ENCODE measurements at regions not wholly inside any gene's neighbourhood (a gene's known extent, or its start where the extent isn't known, plus 50 kb on each side); places are given as distances from the start of the nearest gene placed in this dataset.

DNA sequence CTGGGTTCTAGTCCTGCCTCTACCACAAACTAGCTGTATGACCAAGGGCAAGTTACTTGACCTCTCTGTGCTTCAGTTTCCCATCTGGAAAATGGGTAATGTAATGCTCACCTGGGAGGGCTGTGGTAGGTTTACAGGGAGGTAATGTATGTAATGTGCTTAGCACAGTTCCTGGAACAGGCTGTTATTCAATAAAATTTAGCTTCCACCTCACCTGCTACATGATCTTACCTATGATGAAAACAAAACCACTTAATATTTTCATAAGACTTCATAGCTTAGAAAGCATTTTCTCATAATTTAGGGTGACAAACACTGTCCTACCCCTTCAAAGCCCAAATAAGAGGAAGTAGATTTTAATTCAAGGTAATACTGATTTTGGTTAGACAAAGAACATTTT is 530.6 kb downstream of the FUT8 start:
- no peak overlapping the region for H3K9ac ChIP-seq (ENCODE audit: low read length)
- no peaks in the 10 kb centered on the region for H3F3A ChIP-seq (ENCODE audit: insufficient read depth, low read length)
- no peak overlapping the region for H3K27ac ChIP-seq (ENCODE audit: low read length)
- no peak overlapping the region for H3K4me2 ChIP-seq (ENCODE audit: low read depth, low read length)
- H3K79me2 ChIP-seq (ENCODE audit: low read length), result no peaks in the 10 kb centered on the region
- no peaks in the 10 kb centered on the region for H3K4me1 ChIP-seq (ENCODE audit: low read length)
- no peaks in the 10 kb centered on the region for H3K9me2 ChIP-seq (replicated peaks; ENCODE audit: insufficient read depth, low read length)
- H4K20me1 ChIP-seq (ENCODE audit: insufficient read depth, low read length), result no peaks in the 10 kb centered on the region
- TF ChIP-seq, protein P1, sequence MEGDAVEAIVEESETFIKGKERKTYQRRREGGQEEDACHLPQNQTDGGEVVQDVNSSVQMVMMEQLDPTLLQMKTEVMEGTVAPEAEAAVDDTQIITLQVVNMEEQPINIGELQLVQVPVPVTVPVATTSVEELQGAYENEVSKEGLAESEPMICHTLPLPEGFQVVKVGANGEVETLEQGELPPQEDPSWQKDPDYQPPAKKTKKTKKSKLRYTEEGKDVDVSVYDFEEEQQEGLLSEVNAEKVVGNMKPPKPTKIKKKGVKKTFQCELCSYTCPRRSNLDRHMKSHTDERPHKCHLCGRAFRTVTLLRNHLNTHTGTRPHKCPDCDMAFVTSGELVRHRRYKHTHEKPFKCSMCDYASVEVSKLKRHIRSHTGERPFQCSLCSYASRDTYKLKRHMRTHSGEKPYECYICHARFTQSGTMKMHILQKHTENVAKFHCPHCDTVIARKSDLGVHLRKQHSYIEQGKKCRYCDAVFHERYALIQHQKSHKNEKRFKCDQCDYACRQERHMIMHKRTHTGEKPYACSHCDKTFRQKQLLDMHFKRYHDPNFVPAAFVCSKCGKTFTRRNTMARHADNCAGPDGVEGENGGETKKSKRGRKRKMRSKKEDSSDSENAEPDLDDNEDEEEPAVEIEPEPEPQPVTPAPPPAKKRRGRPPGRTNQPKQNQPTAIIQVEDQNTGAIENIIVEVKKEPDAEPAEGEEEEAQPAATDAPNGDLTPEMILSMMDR (IDR thresholded peaks at IDR 0.05; ENCODE audit: low read length), result no peak
- TF ChIP-seq EZH2phosphoT487 (IDR thresholded peaks at IDR 0.05; ENCODE audit: low read length), result no peak
- no peak for TF ChIP-seq EZH2 (optimal IDR thresholded peaks at IDR 0.05; ENCODE audit: low read depth, low read length)
- H2AFZ ChIP-seq (ENCODE audit: low read length), result no peak overlapping the region
- no peaks in the 10 kb centered on the region for H3K27me3 ChIP-seq (replicated peaks; ENCODE audit: insufficient read depth, low read length)
- no peaks in the 10 kb centered on the region for H3K9me3 ChIP-seq (replicated peaks; ENCODE audit: insufficient read depth, low read length)
- no peak for DNase-seq
- H3K36me3 ChIP-seq (replicated peaks; ENCODE audit: insufficient read depth, low read length), result no peaks in the 10 kb centered on the region
- H3K4me3 ChIP-seq (ENCODE audit: low read length), result no peak overlapping the region

- H3K4me2 ChIP-seq (ENCODE audit: low read depth, low read length), result no peak overlapping the region
- TF ChIP-seq, protein P1 (IDR thresholded peaks at IDR 0.05; ENCODE audit: low read length), result no peak
- TF ChIP-seq EZH2phosphoT487 (IDR thresholded peaks at IDR 0.05; ENCODE audit: low read length) (no peak), EZH2 (optimal IDR thresholded peaks at IDR 0.05; ENCODE audit: low read depth, low read length) (no peak)
- no peaks in the 10 kb centered on the region for H3K9me2 ChIP-seq (replicated peaks; ENCODE audit: insufficient read depth, low read length)
- H3K4me1 ChIP-seq (ENCODE audit: low read length), result no peaks in the 10 kb centered on the region
- no peaks in the 10 kb centered on the region for H3K9me3 ChIP-seq (replicated peaks; ENCODE audit: insufficient read depth, low read length)
- H3F3A ChIP-seq (ENCODE audit: insufficient read depth, low read length), result no peaks in the 10 kb centered on the region
- H3K4me3 ChIP-seq (ENCODE audit: low read length), result no peak overlapping the region
- no peak for DNase-seq
- H3K36me3 ChIP-seq (replicated peaks; ENCODE audit: insufficient read depth, low read length), result no peaks in the 10 kb centered on the region
- no peaks in the 10 kb centered on the region for H4K20me1 ChIP-seq (ENCODE audit: insufficient read depth, low read length)
- H3K79me2 ChIP-seq (ENCODE audit: low read length), result no peaks in the 10 kb centered on the region
- H2AFZ ChIP-seq (ENCODE audit: low read length), result no peak overlapping the region
- no peak overlapping the region for H3K27ac ChIP-seq (ENCODE audit: low read length)
- no peaks in the 10 kb centered on the region for H3K27me3 ChIP-seq (replicated peaks; ENCODE audit: insufficient read depth, low read length)
- H3K9ac ChIP-seq (ENCODE audit: low read length), result no peak overlapping the region
These were observed 531.4 kb downstream of the FUT8 start for GRCh38 chr14:65943916-65944410.

DNA sequence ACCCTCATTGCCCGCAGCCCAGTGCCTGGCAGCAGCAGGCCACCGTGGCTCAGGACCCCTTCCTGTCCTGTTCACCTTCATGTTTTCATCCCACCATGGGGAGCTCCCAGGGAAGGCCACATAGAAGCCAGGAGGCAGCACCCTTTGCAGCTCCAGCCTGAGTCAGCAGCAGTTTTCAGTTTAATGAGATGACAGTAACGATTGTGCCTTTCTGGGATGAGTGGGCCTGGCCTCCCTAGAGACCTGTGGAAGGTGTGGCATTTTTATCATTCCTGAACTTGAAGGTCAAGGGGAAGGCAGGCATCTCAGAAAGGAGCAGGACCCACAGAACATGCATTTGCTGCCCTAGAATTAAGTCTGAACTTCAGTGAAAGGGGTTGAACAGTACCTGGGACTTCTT is 532.8 kb downstream of the FUT8 start:
- no peaks in the 10 kb centered on the region for H3K27me3 ChIP-seq (replicated peaks; ENCODE audit: insufficient read depth, low read length)
- H3K4me3 ChIP-seq (ENCODE audit: low read length), result no peak overlapping the region
- no peaks in the 10 kb centered on the region for H3K9me2 ChIP-seq (replicated peaks; ENCODE audit: insufficient read depth, low read length)
- no peak overlapping the region for H2AFZ ChIP-seq (ENCODE audit: low read length)
- H3K79me2 ChIP-seq (ENCODE audit: low read length), result no peaks in the 10 kb centered on the region
- H3K27ac ChIP-seq (ENCODE audit: low read length), result no peak overlapping the region
- no peaks in the 10 kb centered on the region for H3F3A ChIP-seq (ENCODE audit: insufficient read depth, low read length)
- TF ChIP-seq, protein P1 (IDR thresholded peaks at IDR 0.05; ENCODE audit: low read length), result no peak
- TF ChIP-seq EZH2 (optimal IDR thresholded peaks at IDR 0.05; ENCODE audit: low read depth, low read length) (no peak), EZH2phosphoT487 (IDR thresholded peaks at IDR 0.05; ENCODE audit: low read length) (no peak)
- no peak overlapping the region for H3K9ac ChIP-seq (ENCODE audit: low read length)
- DNase-seq, result no peak
- H4K20me1 ChIP-seq (ENCODE audit: insufficient read depth, low read length), result no peaks in the 10 kb centered on the region
- no peak overlapping the region for H3K4me2 ChIP-seq (ENCODE audit: low read depth, low read length)
- H3K36me3 ChIP-seq (replicated peaks; ENCODE audit: insufficient read depth, low read length), result no peaks in the 10 kb centered on the region
- H3K9me3 ChIP-seq (replicated peaks; ENCODE audit: insufficient read depth, low read length), result no peaks in the 10 kb centered on the region
- no peaks in the 10 kb centered on the region for H3K4me1 ChIP-seq (ENCODE audit: low read length)
